HG03457 (cell line): ENCODE measurements at regions not wholly inside any gene's neighbourhood (a gene's known extent, or its start where the extent isn't known, plus 50 kb on each side); places are given as distances from the start of the nearest gene placed in this dataset.
A peak's percentile ranks its signal among the peaks of the same experiment; 100 is the strongest.

ENCODE experiments used
- ATAC-seq: cut with Tn5 transposase; IDR thresholded peaks from one replicate; pipeline ENCODE4 v1.9.1; 2021; ENCODE audit warnings: moderate number of reproducible peaks; ENCODE audit not compliant: unreplicated experiment

DNA sequence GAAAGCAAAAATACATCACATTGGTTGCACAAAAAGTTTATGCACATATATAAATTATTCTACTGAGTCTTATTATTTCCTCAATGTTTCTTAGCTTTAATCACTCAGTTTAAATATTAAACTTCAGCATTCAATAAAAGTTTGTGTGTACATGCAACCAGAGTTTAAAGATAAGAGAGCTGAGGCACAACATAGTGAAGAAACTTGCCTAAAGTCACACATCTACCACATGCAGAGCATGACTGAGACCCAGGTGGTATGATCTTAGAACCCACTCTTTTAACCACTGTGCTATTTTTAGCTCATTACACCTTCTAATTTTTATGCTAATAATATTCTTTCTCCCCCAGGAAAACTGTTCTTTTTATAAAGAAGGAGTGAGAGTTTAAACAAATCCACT lies 96.1 kb upstream of the GOLIM4 start:
- ATAC-seq = no peak

DNA sequence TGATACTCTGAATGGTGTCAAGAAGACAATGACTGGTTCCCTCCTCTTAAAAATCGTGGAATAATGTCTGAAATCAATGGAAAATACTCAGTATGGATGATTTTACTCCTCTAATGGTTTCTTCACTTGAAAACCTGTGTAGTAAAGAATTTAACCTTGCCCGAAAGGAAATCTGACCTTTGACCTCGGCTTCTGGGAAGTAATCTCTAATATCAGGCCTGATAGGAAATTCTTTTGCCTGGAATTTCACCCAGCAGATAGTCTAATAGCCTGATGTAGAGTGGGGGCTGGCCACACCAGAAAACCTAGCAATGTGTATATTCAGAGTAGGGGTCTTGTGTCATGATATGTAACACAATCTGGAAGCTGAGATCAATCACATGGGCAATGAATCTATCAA lies 91.5 kb upstream of the GOLIM4 start:
- ATAC-seq = no peak

DNA sequence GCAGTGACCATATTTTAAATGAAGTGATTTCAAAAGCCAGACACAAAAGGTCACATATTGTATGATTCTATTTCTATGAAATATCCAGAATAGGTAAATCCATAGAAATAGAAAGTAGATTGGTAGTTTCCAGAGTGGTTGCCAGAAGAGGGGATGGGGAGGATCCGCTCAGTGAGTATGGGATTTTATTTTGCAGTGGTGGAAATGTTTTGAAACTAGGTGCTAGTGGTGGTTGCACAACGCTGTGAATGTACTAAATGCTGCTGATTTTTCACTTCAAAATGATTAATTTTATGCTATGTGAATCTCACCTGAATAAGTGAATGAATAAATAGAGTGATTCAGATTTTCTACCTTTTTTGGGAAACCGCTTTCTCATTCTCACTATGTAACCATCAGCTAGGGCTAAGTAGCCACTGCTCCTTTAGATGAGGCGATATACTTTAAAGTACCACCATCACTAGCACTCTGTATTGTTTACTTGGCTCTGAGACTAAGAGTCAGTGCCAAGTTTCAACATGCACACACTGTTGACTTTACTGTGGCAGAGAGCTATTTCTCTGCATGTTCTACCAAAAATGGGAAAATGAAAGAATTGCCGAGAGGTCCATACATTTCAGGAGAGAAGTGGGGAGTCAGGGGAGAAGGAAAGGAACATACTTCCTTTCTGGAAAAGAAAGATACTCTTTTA lies 90.7 kb upstream of the GOLIM4 start:
- ATAC-seq = no peak

DNA sequence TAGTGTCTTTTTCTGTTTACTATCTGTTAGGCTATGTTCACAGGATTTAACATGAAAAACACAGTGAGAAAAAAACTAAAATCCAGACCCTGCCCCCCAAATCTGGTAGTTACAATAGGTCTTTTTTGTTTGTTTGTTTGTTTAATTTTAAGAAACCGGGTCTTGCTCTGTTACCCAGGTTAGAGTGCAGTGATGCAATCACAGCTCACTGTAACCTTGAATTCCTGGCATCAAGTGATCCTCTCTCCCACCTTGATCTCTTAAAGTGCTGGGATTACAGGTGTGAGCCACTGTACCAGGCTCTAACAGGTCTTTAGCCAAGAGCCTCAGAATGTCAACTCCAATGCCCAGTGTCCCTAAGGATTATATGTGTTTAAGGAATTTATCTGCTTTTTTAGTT lies 88.0 kb upstream of the GOLIM4 start:
- ATAC-seq = no peak

DNA sequence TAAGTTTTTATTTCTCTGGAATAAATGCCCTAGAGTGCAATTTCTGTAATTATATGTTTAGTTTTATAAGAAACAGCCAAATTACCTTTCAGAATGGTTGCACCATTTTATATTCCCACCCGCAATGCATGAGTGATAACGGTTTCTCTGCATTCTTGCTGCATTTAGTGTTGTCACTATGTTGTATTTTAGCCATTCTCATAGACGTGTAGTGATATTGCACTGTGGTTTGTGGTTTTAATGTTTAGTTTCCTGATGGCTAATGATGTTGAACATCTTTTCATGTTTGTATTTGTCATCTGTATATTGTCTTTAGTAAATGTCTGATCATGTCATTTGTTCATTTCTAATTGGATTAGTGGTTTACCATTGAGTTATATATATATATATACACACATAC lies 73.0 kb upstream of the GOLIM4 start:
- no peak for ATAC-seq

DNA sequence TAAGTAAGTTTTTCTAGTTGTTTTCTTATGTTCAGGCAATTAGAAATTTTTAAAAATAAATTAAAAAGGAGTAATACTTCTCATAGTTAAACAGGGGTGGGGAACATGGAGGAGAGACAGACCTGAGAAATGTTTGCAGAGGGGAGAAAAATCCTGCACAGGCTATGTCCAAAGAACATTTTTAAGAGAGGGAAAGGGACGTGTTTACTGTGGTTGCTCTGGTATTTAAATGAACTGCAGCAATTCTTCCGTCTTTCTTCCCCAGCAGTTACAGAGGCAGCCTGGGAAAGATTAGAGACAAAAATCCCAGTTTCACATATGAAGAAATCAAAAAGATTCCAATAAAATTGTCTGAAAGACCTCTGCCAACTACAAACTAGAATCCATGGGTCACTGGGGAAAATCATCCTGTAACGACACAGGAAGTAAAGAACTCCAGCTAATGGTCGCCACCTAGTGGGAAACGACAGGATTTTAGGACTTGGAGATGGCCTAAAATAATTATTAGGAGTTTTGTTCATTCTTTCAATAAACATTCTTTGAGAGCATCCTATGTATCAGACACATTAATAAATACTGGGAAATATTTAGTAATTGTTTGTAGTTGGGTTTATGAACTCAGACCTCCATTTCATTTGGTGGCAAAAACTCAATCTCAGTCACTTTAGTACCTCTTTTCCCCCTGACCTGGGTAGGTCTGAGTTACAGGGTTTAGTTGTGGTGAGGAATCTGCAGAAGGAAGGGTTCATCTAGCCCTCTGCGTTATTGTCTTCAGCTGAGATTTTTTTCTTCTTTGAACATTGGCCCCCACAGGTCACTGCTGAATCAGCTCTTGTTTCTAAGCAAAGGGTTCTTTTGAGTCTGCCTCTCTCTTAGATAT lies 69.9 kb upstream of the GOLIM4 start:
- peak; percentile 75 for ATAC-seq

DNA sequence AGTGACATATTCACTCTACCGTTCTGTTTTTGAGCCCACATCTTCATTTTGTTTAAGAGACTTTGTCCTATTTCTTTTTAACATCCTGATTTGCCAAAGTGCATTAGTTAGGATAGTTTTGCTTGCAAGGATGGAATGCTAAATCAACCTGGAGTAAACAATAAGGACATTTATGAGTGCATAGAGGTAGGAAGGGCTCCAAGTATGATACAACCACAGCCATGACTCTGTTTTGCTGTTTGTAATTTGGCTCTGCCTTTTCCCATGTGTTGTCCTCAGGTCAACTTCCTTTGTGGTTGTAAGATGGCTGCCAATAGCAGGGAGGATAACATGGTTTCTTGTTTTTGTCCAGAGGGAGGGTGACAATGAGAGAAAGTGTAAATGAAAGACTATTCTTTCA lies 66.4 kb upstream of the GOLIM4 start:
- ATAC-seq = no peak

DNA sequence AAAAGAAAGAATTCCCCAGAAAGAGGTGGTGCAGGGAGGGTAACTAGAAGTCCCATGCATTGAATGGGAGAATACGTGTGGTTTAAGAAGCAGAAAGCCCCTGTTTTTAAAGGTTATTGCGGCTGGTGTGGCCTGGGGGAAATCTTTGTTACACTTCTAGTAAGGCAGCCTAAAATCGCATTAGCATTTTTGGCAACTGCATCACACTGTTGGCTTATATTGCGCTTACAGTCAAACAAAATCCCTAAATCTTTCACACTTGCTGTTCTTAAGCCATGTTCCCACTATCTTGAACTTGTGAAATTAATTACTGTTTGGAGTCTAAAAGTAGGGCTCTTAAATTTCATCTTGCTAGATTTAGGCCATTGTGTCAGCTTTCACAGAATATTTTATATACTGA lies 66.0 kb upstream of the GOLIM4 start:
- ATAC-seq = no peak

DNA sequence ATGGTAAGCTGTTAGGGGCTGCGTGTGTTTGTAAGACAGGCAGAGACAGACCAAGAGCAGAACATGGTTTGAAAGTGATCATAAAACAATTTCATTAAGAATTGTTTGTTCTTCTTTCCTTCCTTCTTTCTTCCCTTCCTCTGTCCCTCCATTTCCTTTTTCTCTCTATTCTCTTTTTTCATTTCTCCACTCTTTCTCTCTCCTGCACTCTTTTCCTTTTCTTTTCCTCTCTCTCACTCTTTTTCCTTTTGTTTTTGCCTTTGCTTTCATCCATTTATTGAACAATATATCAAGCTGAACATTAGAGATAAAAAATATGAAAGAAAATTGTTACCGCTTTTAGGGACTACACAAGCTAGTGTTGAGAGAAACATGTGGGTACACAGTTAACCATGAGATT lies 62.2 kb upstream of the GOLIM4 start:
- ATAC-seq = no peak

DNA sequence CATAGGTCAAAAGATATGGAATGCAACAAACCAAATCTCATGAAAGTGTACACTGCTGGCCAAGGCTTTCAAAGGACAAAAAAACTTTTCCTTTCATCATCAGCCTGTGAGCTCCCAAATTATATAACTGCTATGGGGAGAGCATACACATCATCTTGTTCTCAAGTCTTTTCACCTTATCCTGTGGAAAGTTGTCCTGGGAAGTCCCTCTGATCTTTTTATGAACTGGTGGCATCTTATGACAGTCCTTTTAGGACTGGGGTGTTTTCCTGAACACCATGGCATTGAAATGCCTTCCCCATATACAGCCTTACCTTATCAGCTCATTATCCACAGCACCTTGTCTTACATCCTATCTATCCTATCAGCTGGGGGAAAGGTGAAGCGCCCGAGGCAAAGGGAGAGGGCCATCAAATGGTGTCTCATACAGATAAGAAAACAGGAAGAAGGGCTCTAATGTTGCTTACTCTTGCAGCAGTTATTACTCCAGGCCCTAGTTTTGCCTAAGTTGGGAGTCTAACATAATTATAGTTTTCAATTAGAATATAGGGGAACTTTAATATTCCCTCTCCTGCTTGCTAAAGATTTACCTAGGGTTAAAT lies 61.5 kb upstream of the GOLIM4 start:
- ATAC-seq = no peak

DNA sequence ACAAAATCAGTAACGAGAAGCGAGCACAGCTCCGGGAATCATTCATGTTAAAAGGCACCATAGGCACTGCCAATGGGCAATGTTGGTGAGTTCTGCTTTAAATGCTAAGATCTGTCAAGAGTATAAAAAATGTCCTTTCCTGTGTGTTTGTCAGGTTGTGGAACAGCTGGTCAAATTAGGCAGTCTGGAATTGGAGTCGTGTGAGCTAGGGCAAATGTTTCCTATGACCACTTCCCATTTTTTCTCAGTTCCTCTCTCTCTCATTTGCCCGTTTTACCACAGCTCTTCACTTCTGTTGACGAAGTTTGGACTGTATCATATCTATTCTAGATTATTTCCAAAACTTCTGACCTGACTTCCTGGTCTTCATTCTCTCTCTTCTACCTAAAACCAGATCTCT lies 60.8 kb upstream of the GOLIM4 start:
- ATAC-seq = no peak

DNA sequence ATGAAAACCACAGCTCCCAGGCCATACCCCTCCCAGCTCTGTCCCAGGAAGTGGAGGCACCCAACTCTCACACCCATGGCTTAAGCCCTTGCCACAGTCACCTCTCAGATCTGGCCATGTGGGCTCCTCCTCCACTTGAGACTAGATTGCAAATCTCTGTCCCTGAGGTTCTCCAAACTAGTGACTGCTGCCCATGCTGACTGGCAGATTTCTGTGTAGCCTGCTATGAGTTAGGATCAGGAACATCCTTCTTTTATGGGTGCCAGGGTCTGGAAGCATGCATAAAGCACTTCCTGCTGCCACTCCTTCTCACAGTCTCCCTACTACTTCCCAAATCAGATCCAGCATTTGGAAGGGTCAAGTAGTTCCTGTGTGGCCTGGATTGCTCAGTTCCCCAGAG lies 59.6 kb upstream of the GOLIM4 start:
- no peak for ATAC-seq

DNA sequence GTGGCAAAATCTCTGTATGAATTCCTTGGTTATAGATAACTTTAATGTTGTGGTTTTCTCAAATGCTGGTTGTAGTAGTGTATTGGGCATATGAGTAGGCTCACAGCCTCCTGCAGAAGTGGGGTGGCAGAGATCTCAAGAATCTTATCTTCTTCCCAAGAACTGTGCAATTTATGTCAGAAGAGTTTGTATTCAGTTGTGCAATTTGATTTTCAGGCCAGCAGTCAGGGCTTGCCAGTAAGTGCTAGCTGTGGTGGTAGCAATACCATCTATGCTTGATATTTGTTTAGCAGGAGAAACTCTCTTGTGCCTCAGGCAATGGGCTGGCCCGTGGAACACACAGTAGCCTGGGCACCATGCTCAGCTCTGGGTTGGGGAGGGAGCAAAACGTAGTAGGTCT lies 58.4 kb upstream of the GOLIM4 start:
- no peak for ATAC-seq

DNA sequence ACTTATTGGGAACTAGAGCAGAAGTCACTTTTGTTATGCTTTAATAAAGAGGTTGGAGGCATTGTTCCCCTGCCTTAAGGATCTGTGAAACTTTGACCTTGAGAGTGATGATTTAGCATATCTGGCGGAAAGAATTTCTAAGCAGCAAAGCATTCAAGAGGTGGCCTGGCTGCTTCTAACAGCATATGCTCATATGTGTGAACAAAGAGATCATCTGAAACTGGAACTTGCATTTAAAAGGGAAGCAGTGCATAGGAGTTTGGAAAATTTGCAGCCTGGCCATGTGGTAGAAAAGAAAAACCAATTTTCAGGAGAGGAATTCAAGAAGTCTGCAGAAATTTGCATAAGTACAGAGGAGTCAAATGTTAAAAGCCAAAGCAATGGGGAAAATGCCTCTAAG lies 56.4 kb upstream of the GOLIM4 start:
- no peak for ATAC-seq
